ENCODE measurements at regions not wholly inside any gene's neighbourhood (a gene's known extent, or its start where the extent isn't known, plus 50 kb on each side); places are given as distances from the start of the nearest gene placed in this dataset.

GRCh38 chr2:45281311-45281710 lies 272.1 kb upstream of the SIX2 start:
- TF ChIP-seq CTCF (IDR thresholded peaks at IDR 0.05) (no peak), POLR2A (IDR thresholded peaks at IDR 0.05) (no peak)
